ENCODE measurements at regions not wholly inside any gene's neighbourhood (a gene's known extent, or its start where the extent isn't known, plus 50 kb on each side); places are given as distances from the start of the nearest gene placed in this dataset.

DNA sequence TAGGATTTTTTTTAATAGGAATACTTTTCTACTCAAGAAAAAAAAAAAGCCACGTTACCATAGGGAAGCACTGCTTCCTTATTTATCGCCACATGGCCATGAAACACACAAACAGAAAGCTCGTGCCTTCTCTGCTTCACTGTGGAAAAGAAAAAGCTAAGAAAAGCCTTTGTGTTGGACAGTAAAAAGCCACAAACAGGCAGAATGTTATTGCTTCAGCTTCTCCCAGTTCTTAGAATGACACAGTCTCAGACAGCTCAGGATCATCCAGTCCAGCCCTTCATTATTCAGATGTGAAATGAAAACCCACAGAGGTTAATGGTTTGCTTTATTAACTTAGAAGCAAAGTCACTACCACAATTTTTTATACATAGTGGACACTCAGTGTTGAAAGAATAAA, 181.6 kb upstream of the NOCT start:
- Histone ChIP-seq H3K27ac (no peak overlapping the region), H3K4me1 (no peaks in the 10 kb centered on the region), H3K4me3 (no peak overlapping the region), H3K27me3 (no peaks in the 10 kb centered on the region), H3K36me3 (no peaks in the 10 kb centered on the region), H3K9me3 (no peaks in the 10 kb centered on the region)
- DNase-seq (ENCODE audit: low spot score in 2 of 2): no peak
- intact Hi-C loops (cut with DNase I; ENCODE audit: low total_unique reads): no loop called here
- TF ChIP-seq, protein P1, sequence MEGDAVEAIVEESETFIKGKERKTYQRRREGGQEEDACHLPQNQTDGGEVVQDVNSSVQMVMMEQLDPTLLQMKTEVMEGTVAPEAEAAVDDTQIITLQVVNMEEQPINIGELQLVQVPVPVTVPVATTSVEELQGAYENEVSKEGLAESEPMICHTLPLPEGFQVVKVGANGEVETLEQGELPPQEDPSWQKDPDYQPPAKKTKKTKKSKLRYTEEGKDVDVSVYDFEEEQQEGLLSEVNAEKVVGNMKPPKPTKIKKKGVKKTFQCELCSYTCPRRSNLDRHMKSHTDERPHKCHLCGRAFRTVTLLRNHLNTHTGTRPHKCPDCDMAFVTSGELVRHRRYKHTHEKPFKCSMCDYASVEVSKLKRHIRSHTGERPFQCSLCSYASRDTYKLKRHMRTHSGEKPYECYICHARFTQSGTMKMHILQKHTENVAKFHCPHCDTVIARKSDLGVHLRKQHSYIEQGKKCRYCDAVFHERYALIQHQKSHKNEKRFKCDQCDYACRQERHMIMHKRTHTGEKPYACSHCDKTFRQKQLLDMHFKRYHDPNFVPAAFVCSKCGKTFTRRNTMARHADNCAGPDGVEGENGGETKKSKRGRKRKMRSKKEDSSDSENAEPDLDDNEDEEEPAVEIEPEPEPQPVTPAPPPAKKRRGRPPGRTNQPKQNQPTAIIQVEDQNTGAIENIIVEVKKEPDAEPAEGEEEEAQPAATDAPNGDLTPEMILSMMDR (IDR thresholded peaks at IDR 0.05): no peak
- no peak for TF ChIP-seq POLR2A (IDR thresholded peaks at IDR 0.05)
- no peak for TF ChIP-seq POLR2AphosphoS5 (IDR thresholded peaks at IDR 0.05)

DNA sequence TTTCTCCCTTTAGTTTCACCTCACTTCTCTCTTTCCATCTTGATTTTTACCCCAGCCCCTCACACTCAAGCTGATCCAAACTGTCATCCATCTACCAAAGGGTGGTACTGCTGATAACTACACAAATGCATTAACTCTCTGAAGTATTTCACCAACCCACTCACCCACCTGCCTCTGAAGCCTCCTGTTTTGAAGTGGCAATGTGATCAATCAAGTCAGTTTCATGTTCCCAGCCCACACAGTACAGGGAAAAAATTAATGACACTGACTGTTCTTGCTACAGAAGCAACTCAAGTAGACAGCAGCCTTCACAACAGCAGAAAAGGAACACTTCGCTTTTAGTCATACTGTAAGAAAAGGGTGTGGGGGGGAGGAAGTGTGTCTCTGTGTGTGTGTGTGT, 183.0 kb upstream of the NOCT start:
- Histone ChIP-seq H3K27me3 (no peaks in the 10 kb centered on the region), H3K4me1 (no peaks in the 10 kb centered on the region), H3K9me3 (no peaks in the 10 kb centered on the region), H3K27ac (no peak overlapping the region), H3K4me3 (no peak overlapping the region), H3K36me3 (no peaks in the 10 kb centered on the region)
- TF ChIP-seq, protein P1 (IDR thresholded peaks at IDR 0.05): no peak
- TF ChIP-seq POLR2AphosphoS5 (IDR thresholded peaks at IDR 0.05) (no peak), POLR2A (IDR thresholded peaks at IDR 0.05) (no peak)
- intact Hi-C loops (cut with DNase I; ENCODE audit: low total_unique reads): no loop called here
- DNase-seq (ENCODE audit: low spot score in 2 of 2): no peak

GRCh38 chr4:138831948-138832347, 183.6 kb upstream of the NOCT start:
- H3K27me3 ChIP-seq: no peaks in the 10 kb centered on the region
- no peaks in the 10 kb centered on the region for H3K9me3 ChIP-seq
- DNase-seq (ENCODE audit: low spot score in 2 of 2): no peak
- no peaks in the 10 kb centered on the region for H3K36me3 ChIP-seq
- no peak overlapping the region for H3K4me3 ChIP-seq
- intact Hi-C loops (cut with DNase I; ENCODE audit: low total_unique reads): no loop called here
- TF ChIP-seq POLR2AphosphoS5 (IDR thresholded peaks at IDR 0.05) (no peak), POLR2A (IDR thresholded peaks at IDR 0.05) (no peak)
- H3K4me1 ChIP-seq: no peaks in the 10 kb centered on the region
- H3K27ac ChIP-seq: no peak overlapping the region

- intact Hi-C loops (cut with DNase I; ENCODE audit: low total_unique reads): no loop called here
- no peak overlapping the region for H3K27ac ChIP-seq
- TF ChIP-seq, protein P1 (IDR thresholded peaks at IDR 0.05): no peak
- TF ChIP-seq POLR2A (IDR thresholded peaks at IDR 0.05) (no peak), POLR2AphosphoS5 (IDR thresholded peaks at IDR 0.05) (no peak)
- H3K9me3 ChIP-seq: no peaks in the 10 kb centered on the region
- H3K27me3 ChIP-seq: no peaks in the 10 kb centered on the region
- no peaks in the 10 kb centered on the region for H3K4me1 ChIP-seq
- no peak overlapping the region for H3K4me3 ChIP-seq
- no peaks in the 10 kb centered on the region for H3K36me3 ChIP-seq
- no peak for DNase-seq (ENCODE audit: low spot score in 2 of 2)
Measured at GRCh38 chr4:138828926-138829325, 186.7 kb upstream of the NOCT start.

DNA sequence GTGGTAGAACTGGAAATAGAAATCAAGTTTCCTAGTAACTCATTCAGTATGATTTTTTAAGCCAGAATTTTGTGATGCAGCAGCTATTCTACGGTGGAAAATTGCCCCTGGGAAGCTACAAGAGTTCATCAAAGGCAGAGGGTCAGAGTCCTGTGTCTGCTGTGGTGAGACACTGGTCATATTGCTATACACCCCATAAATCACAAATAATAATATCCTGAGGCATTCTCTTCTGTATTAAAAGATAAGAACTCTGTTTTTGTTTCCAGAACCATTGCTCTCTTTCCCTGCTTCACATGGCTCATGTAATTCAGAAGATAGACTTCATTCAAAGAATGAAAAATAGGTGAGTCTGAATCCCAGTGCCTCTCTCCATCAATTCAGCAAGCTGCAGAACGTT, 188.8 kb upstream of the NOCT start:
- no peak overlapping the region for H3K27ac ChIP-seq
- no peaks in the 10 kb centered on the region for H3K9me3 ChIP-seq
- no peak for DNase-seq (ENCODE audit: low spot score in 2 of 2)
- H3K4me1 ChIP-seq: no peaks in the 10 kb centered on the region
- no peaks in the 10 kb centered on the region for H3K27me3 ChIP-seq
- TF ChIP-seq, protein P1 (IDR thresholded peaks at IDR 0.05): no peak
- no peak for TF ChIP-seq POLR2AphosphoS5 (IDR thresholded peaks at IDR 0.05)
- H3K36me3 ChIP-seq: no peaks in the 10 kb centered on the region
- intact Hi-C loops (cut with DNase I; ENCODE audit: low total_unique reads): no loop called here
- H3K4me3 ChIP-seq: no peak overlapping the region

DNA sequence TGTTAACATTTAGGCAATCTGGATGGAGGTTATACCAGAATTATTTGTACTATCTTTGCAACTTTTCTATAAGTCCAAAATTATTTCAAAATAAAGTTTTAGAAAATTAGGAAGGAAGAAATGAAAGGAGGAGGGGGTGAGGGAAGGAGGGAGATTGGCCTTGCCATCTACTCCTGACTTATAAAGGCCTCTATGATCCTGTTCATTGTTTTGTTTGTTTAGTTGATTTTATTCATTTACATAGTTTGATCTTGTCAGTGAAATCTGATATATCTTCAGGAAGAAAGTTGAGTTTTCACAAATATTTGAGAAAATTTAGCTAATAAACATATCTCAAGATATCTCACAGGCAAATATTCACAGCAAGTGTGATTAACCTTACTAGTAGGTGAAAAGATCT, 189.3 kb upstream of the NOCT start:
- H3K27ac ChIP-seq: no peak overlapping the region
- H3K4me1 ChIP-seq: no peaks in the 10 kb centered on the region
- no peaks in the 10 kb centered on the region for H3K27me3 ChIP-seq
- H3K9me3 ChIP-seq: no peaks in the 10 kb centered on the region
- TF ChIP-seq POLR2AphosphoS5 (IDR thresholded peaks at IDR 0.05) (no peak), POLR2A (IDR thresholded peaks at IDR 0.05) (no peak)
- H3K36me3 ChIP-seq: no peaks in the 10 kb centered on the region
- no peak for DNase-seq (ENCODE audit: low spot score in 2 of 2)
- intact Hi-C loops (cut with DNase I; ENCODE audit: low total_unique reads): no loop called here
- no peak overlapping the region for H3K4me3 ChIP-seq
